ENCODE measurements at regions not wholly inside any gene's neighbourhood (a gene's known extent, or its start where the extent isn't known, plus 50 kb on each side); places are given as distances from the start of the nearest gene placed in this dataset.

DNA sequence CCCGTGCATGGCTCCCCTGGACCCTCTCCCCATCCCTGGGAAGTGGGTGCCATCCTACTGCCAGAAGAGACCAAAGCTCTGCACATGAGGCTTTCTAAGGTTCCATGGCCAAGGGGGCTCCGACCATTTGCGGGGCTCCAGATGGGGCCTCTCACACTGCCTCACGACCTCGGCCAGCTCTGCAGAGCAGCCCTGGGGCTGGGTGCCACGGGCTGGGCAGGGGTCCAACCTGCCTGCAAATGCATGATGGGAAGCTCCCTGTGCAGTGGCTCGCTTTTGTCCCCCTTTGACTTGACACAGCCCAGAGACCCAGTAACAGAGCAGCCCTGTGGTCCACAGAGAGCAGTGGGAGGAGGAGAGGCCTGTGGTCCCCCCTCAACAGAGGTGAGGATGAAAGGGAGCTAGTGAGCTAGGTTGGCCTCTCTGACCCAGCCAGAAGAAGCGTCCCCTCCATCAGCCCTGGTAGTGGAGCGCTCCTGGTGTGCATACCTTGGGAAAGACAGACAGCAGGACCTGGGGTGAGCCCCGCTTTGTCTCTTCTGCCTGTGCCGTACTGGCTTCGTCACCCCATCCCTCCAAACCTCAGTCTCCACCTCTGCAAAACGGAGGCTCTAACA is 174.1 kb downstream of the DDX1 start:
- H3K4me3 ChIP-seq (replicated peaks in 1 of 3), result no peak overlapping the region
- H3K36me3 ChIP-seq, result no peaks in the 10 kb centered on the region
- H3K4me1 ChIP-seq, result no peaks in the 10 kb centered on the region
- H3K27me3 ChIP-seq, result no peaks in the 10 kb centered on the region
- no peak for DNase-seq
- 93 to 96% methylated on average over 9 to 13 of the region's 13 CpGs for WGBS, 2 donors
- H3K9me3 ChIP-seq, result no peaks in the 10 kb centered on the region
- intact Hi-C loops (cut with DNase I), result no loop called here
- no peak overlapping the region for H3K27ac ChIP-seq
- TF ChIP-seq, protein P1, sequence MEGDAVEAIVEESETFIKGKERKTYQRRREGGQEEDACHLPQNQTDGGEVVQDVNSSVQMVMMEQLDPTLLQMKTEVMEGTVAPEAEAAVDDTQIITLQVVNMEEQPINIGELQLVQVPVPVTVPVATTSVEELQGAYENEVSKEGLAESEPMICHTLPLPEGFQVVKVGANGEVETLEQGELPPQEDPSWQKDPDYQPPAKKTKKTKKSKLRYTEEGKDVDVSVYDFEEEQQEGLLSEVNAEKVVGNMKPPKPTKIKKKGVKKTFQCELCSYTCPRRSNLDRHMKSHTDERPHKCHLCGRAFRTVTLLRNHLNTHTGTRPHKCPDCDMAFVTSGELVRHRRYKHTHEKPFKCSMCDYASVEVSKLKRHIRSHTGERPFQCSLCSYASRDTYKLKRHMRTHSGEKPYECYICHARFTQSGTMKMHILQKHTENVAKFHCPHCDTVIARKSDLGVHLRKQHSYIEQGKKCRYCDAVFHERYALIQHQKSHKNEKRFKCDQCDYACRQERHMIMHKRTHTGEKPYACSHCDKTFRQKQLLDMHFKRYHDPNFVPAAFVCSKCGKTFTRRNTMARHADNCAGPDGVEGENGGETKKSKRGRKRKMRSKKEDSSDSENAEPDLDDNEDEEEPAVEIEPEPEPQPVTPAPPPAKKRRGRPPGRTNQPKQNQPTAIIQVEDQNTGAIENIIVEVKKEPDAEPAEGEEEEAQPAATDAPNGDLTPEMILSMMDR (IDR thresholded peaks at IDR 0.05), result no peak
- TF ChIP-seq POLR2A (IDR thresholded peaks at IDR 0.05), result no peak

GRCh38 chr2:15766303-15766861 is 174.0 kb upstream of the MYCN start:
- no peak for DNase-seq
- WGBS, 2 donors, result 79 to 85% methylated on average over 9 of the region's 9 CpGs
- Histone ChIP-seq H3K4me1 (no peaks in the 10 kb centered on the region), H3K27me3 (no peaks in the 10 kb centered on the region), H3K36me3 (no peaks in the 10 kb centered on the region), H3K27ac (no peak overlapping the region), H3K4me3 (replicated peaks in 1 of 3) (no peak overlapping the region), H3K9me3 (no peaks in the 10 kb centered on the region)
- intact Hi-C loops (cut with DNase I), result no loop called here
- TF ChIP-seq POLR2A (IDR thresholded peaks at IDR 0.05), result no peak
- TF ChIP-seq, protein P1 (IDR thresholded peaks at IDR 0.05), result no peak

GRCh38 chr2:15766911-15767597 is 173.3 kb upstream of the MYCN start:
- no peak overlapping the region for H3K27ac ChIP-seq

DNA sequence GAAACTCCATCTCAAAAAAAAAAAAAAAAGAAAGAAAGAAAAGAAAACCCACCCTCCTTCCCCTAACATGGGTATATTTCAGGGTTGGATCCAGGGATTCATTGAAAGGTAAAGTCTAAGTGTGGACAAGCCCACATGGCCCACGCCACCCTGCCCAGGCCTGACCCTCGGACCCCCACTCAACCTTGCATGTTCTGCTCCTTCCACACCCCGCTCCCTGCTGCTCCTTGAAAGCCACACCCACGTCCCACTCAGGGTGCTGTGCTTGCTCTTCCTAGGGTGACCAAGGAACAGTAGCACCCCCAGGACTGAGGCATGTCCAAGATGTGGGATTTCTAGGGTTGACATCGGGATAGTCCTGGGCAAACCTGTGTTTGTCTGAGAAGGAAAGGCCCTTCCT is 172.7 kb upstream of the MYCN start:
- Histone ChIP-seq H3K27ac (no peak overlapping the region), H3K27me3 (no peaks in the 10 kb centered on the region), H3K4me1 (no peaks in the 10 kb centered on the region), H3K36me3 (no peaks in the 10 kb centered on the region), H3K9me3 (no peaks in the 10 kb centered on the region), H3K4me3 (replicated peaks in 1 of 3) (no peak overlapping the region)
- no peak for DNase-seq
- 85 to 88% methylated on average over 5 of the region's 5 CpGs for WGBS, 2 donors
- intact Hi-C loops (cut with DNase I), result no loop called here
- TF ChIP-seq, protein P1 (IDR thresholded peaks at IDR 0.05), result no peak
- TF ChIP-seq POLR2A (IDR thresholded peaks at IDR 0.05), result no peak

More at GRCh38 chr2:15766911-15767597, 173.3 kb upstream of the MYCN start:
- Histone ChIP-seq H3K27me3 (no peaks in the 10 kb centered on the region), H3K4me1 (no peaks in the 10 kb centered on the region), H3K9me3 (no peaks in the 10 kb centered on the region), H3K36me3 (no peaks in the 10 kb centered on the region), H3K4me3 (replicated peaks in 1 of 3) (no peak overlapping the region)
- no peak for TF ChIP-seq POLR2A (IDR thresholded peaks at IDR 0.05)
- TF ChIP-seq, protein P1 (IDR thresholded peaks at IDR 0.05), result no peak
- 88 to 90% methylated on average over 16 to 17 of the region's 17 CpGs for WGBS, 2 donors
- intact Hi-C loops (cut with DNase I), result no loop called here
- DNase-seq, result no peak

- H3K27ac ChIP-seq, result no peak overlapping the region
- intact Hi-C loops (cut with DNase I), result no loop called here
These were observed 172.2 kb upstream of the MYCN start for GRCh38 chr2:15768142-15768541.

More at GRCh38 chr2:15768142-15768541, 172.2 kb upstream of the MYCN start:
- Histone ChIP-seq H3K36me3 (no peaks in the 10 kb centered on the region), H3K4me3 (replicated peaks in 1 of 3) (no peak overlapping the region), H3K27me3 (no peaks in the 10 kb centered on the region), H3K4me1 (no peaks in the 10 kb centered on the region), H3K9me3 (no peaks in the 10 kb centered on the region)
- DNase-seq, result no peak
- TF ChIP-seq, protein P1 (IDR thresholded peaks at IDR 0.05), result no peak
- no peak for TF ChIP-seq POLR2A (IDR thresholded peaks at IDR 0.05)
- 90 to 93% methylated on average over 7 of the region's 7 CpGs for WGBS, 2 donors

Measured in thyroid gland (tissue), 4 donors.